NCI-H1436 (cell line): ENCODE measurements at regions not wholly inside any gene's neighbourhood (a gene's known extent, or its start where the extent isn't known, plus 50 kb on each side); places are given as distances from the start of the nearest gene placed in this dataset.
"Not testable (repeated sequence)": the region's sequence is repeated elsewhere in the genome, so short reads cannot be mapped to it uniquely, and the experiment has no call there.

ENCODE experiments used
- DNase-seq: peaks from one replicate; lab custom pipeline; 2025; lab: John Stamatoyannopoulos, UW

- no peak for DNase-seq
These were observed 57.9 kb downstream of the PYDC2 start for GRCh38 chr3:191518861-191519260.

- DNase-seq = no peak
These were observed 60.1 kb downstream of the PYDC2 start for GRCh38 chr3:191521055-191521454.

GRCh38 chr3:191523148-191523547 is 62.2 kb downstream of the PYDC2 start:
- peak; percentile 57 for DNase-seq

- no peak for DNase-seq
These were observed 67.6 kb downstream of the PYDC2 start for GRCh38 chr3:191528589-191528988.

GRCh38 chr3:191529992-191530391 is 69.0 kb downstream of the PYDC2 start:
- DNase-seq = no peak

GRCh38 chr3:191531434-191531972 is 70.5 kb downstream of the PYDC2 start:
- DNase-seq = no peak

GRCh38 chr3:191543018-191543417 is 82.1 kb downstream of the PYDC2 start:
- DNase-seq = no peak

- DNase-seq = no peak
These were observed 82.9 kb downstream of the PYDC2 start for GRCh38 chr3:191543897-191544296.

- DNase-seq = no peak
These were observed 88.4 kb downstream of the PYDC2 start for GRCh38 chr3:191549357-191549756.

- no peak for DNase-seq
These were observed 94.1 kb downstream of the PYDC2 start for GRCh38 chr3:191555037-191555436.

- no peak for DNase-seq
These were observed 96.4 kb downstream of the PYDC2 start for GRCh38 chr3:191557322-191557721.

- DNase-seq = peak; percentile 17
These were observed 102.8 kb downstream of the PYDC2 start for GRCh38 chr3:191563722-191564121.

- no peak for DNase-seq
These were observed 105.5 kb downstream of the PYDC2 start for GRCh38 chr3:191566469-191566868.

GRCh38 chr3:191568206-191568605 is 107.2 kb downstream of the PYDC2 start:
- DNase-seq = no peak

GRCh38 chr3:191592105-191592504 is 131.1 kb downstream of the PYDC2 start:
- no peak for DNase-seq

GRCh38 chr3:191593486-191593885 is 132.5 kb downstream of the PYDC2 start:
- no peak for DNase-seq

- DNase-seq = not testable (repeated sequence)
These were observed 154.5 kb downstream of the PYDC2 start for GRCh38 chr3:191615511-191615910.

- DNase-seq = no peak
These were observed 163.3 kb downstream of the PYDC2 start for GRCh38 chr3:191624299-191624698.

GRCh38 chr3:191627064-191627463 is 166.1 kb downstream of the PYDC2 start:
- no peak for DNase-seq

- DNase-seq = no peak
These were observed 167.6 kb downstream of the PYDC2 start for GRCh38 chr3:191628571-191628970.

GRCh38 chr3:191631496-191631895 is 170.5 kb downstream of the PYDC2 start:
- no peak for DNase-seq

GRCh38 chr3:191634902-191635301 is 173.9 kb downstream of the PYDC2 start:
- no peak for DNase-seq

GRCh38 chr3:191637611-191638010 is 176.6 kb downstream of the PYDC2 start:
- DNase-seq = no peak

- no peak for DNase-seq
These were observed 180.8 kb downstream of the PYDC2 start for GRCh38 chr3:191641789-191642188.

- DNase-seq = no peak
These were observed 183.3 kb downstream of the PYDC2 start for GRCh38 chr3:191644291-191644690.
